ENCODE measurements at regions not wholly inside any gene's neighbourhood (a gene's known extent, or its start where the extent isn't known, plus 50 kb on each side); places are given as distances from the start of the nearest gene placed in this dataset.

GRCh38 chr5:142479854-142480519 lies 155.2 kb upstream of the SPRY4 start:
- DNase-seq (no peak), ATAC-seq (ENCODE audit: low read depth in 2 of 2) (no peak)
- H3K27ac Mint-ChIP-seq, result peak overlapping the region in 1 of 6 donors; percentile 8
- no peak overlapping the region for H3K4me3 Mint-ChIP-seq
- H3K9me3 Mint-ChIP-seq, result peaks cover 8 to 29% (median 23%) of the 10 kb centered on the region in 7 donors
- H3K27me3 Mint-ChIP-seq, result peaks cover 28 to 65% (median 44%) of the 10 kb centered on the region in 3 donors
- peaks cover 0 to 3% (median 2%) of the 10 kb centered on the region in 3 donors for H3K4me1 Mint-ChIP-seq
- H3K36me3 Mint-ChIP-seq, result peaks cover 13 to 20% of the 10 kb centered on the region in 2 donors

GRCh38 chr5:142479150-142479549 lies 154.3 kb upstream of the SPRY4 start:
- H3K9me3 Mint-ChIP-seq, result peaks cover 5 to 23% (median 17%) of the 10 kb centered on the region in 7 donors
- peaks cover 24 to 64% (median 45%) of the 10 kb centered on the region in 3 donors for H3K27me3 Mint-ChIP-seq
- peak overlapping the region in 2 of 6 donors; percentile 16 to 40 for H3K27ac Mint-ChIP-seq
- DNase-seq, result no peak
- H3K4me1 Mint-ChIP-seq, result peaks cover 3 to 8% (median 4%) of the 10 kb centered on the region in 3 donors
- H3K36me3 Mint-ChIP-seq, result peaks cover 13 to 14% of the 10 kb centered on the region in 2 donors
- no peak for ATAC-seq (ENCODE audit: low read depth in 2 of 2)
- no peak overlapping the region for H3K4me3 Mint-ChIP-seq

GRCh38 chr5:142478113-142478512 lies 153.3 kb upstream of the SPRY4 start:
- H3K27me3 Mint-ChIP-seq, result peaks cover 24 to 60% (median 43%) of the 10 kb centered on the region in 3 donors
- DNase-seq (no peak), ATAC-seq (ENCODE audit: low read depth in 2 of 2) (no peak)
- H3K4me1 Mint-ChIP-seq, result peaks cover 4 to 8% (median 5%) of the 10 kb centered on the region in 3 donors
- peaks cover 5 to 23% (median 17%) of the 10 kb centered on the region in 7 donors for H3K9me3 Mint-ChIP-seq
- H3K27ac Mint-ChIP-seq, result no peak overlapping the region
- no peak overlapping the region for H3K4me3 Mint-ChIP-seq
- peaks cover 13 to 14% of the 10 kb centered on the region in 2 donors for H3K36me3 Mint-ChIP-seq

- H3K4me3 Mint-ChIP-seq, result peak overlapping the region in 1 of 8 donors; percentile 8
- DNase-seq, result no peak
- H3K27me3 Mint-ChIP-seq, result peaks cover 23 to 42% (median 30%) of the 10 kb centered on the region in 3 donors
- ATAC-seq (ENCODE audit: low read depth in 2 of 2), result no peak
- H3K4me1 Mint-ChIP-seq, result peaks cover 7 to 10% (median 8%) of the 10 kb centered on the region in 3 donors
- H3K9me3 Mint-ChIP-seq, result peaks cover 5 to 22% (median 17%) of the 10 kb centered on the region in 7 donors
- H3K36me3 Mint-ChIP-seq, result peaks cover 13 to 14% of the 10 kb centered on the region in 2 donors
- peak overlapping the region in 2 of 6 donors; percentile 5 to 71 for H3K27ac Mint-ChIP-seq
Measured at GRCh38 chr5:142475102-142475513, 150.3 kb upstream of the SPRY4 start.

- H3K4me3 Mint-ChIP-seq, result no peak overlapping the region
- H3K4me1 Mint-ChIP-seq, result peaks cover 7 to 10% (median 8%) of the 10 kb centered on the region in 3 donors
- H3K9me3 Mint-ChIP-seq, result peaks cover 5 to 16% (median 12%) of the 10 kb centered on the region in 7 donors
- H3K36me3 Mint-ChIP-seq, result peaks cover 11 to 13% of the 10 kb centered on the region in 2 donors
- peaks cover 18 to 37% (median 25%) of the 10 kb centered on the region in 3 donors for H3K27me3 Mint-ChIP-seq
- H3K27ac Mint-ChIP-seq, result no peak overlapping the region
- no peak for DNase-seq
- no peak for ATAC-seq (ENCODE audit: low read depth in 2 of 2)
Measured at GRCh38 chr5:142474431-142475094, 149.7 kb upstream of the SPRY4 start.

GRCh38 chr5:142473038-142473437 lies 148.2 kb upstream of the SPRY4 start:
- Mint-ChIP-seq H3K9me3 (peaks cover 0 to 1% (median 0%) of the 10 kb centered on the region in 7 donors), H3K4me1 (peaks cover 7 to 10% (median 8%) of the 10 kb centered on the region in 3 donors), H3K4me3 (no peak overlapping the region), H3K36me3 (no peaks in the 10 kb centered on the region), H3K27me3 (peaks cover 4 to 22% (median 12%) of the 10 kb centered on the region in 3 donors), H3K27ac (no peak overlapping the region)
- ATAC-seq (ENCODE audit: low read depth in 2 of 2) (no peak), DNase-seq (no peak)

GRCh38 chr5:142472306-142472951 lies 147.6 kb upstream of the SPRY4 start:
- no peak overlapping the region for H3K27ac Mint-ChIP-seq

GRCh38 chr5:142466195-142466971 lies 141.6 kb upstream of the SPRY4 start:
- peaks cover 2 to 10% (median 3%) of the 10 kb centered on the region in 3 donors for H3K4me1 Mint-ChIP-seq
- H3K9me3 Mint-ChIP-seq, result no peaks in the 10 kb centered on the region
- H3K27me3 Mint-ChIP-seq, result peaks cover 12 to 33% (median 23%) of the 10 kb centered on the region in 3 donors
- H3K36me3 Mint-ChIP-seq, result no peaks in the 10 kb centered on the region
- DNase-seq (no peak), ATAC-seq (ENCODE audit: low read depth in 2 of 2) (no peak)
- H3K27ac Mint-ChIP-seq, result no peak overlapping the region
- H3K4me3 Mint-ChIP-seq, result no peak overlapping the region

More at GRCh38 chr5:142472306-142472951, 147.6 kb upstream of the SPRY4 start:
- ATAC-seq (ENCODE audit: low read depth in 2 of 2) (no peak), DNase-seq (no peak)
- Mint-ChIP-seq H3K4me3 (no peak overlapping the region), H3K9me3 (no peaks in the 10 kb centered on the region), H3K27me3 (peaks cover 0 to 18% (median 12%) of the 10 kb centered on the region in 3 donors), H3K4me1 (peaks cover 7 to 10% (median 8%) of the 10 kb centered on the region in 3 donors), H3K36me3 (no peaks in the 10 kb centered on the region)

GRCh38 chr5:142465476-142465875 lies 140.7 kb upstream of the SPRY4 start:
- Mint-ChIP-seq H3K4me1 (peaks cover 2 to 10% (median 3%) of the 10 kb centered on the region in 3 donors), H3K9me3 (no peaks in the 10 kb centered on the region), H3K36me3 (no peaks in the 10 kb centered on the region), H3K27me3 (peaks cover 16 to 39% (median 32%) of the 10 kb centered on the region in 3 donors), H3K27ac (no peak overlapping the region), H3K4me3 (no peak overlapping the region)
- no peak for DNase-seq
- no peak for ATAC-seq (ENCODE audit: low read depth in 2 of 2)

GRCh38 chr5:142463904-142464303 lies 139.1 kb upstream of the SPRY4 start:
- Mint-ChIP-seq H3K27me3 (peaks cover 16 to 43% (median 32%) of the 10 kb centered on the region in 3 donors), H3K9me3 (peaks cover 0 to 7% (median 1%) of the 10 kb centered on the region in 7 donors), H3K4me1 (peaks cover 0 to 10% (median 0%) of the 10 kb centered on the region in 3 donors), H3K36me3 (no peaks in the 10 kb centered on the region), H3K4me3 (no peak overlapping the region), H3K27ac (no peak overlapping the region)
- no peak for ATAC-seq (ENCODE audit: low read depth in 2 of 2)
- DNase-seq, result no peak

- H3K27ac Mint-ChIP-seq, result no peak overlapping the region
- H3K27me3 Mint-ChIP-seq, result peaks cover 12 to 31% (median 21%) of the 10 kb centered on the region in 3 donors
- ATAC-seq (ENCODE audit: low read depth in 2 of 2) (no peak), DNase-seq (no peak)
- H3K4me3 Mint-ChIP-seq, result peak overlapping the region in 1 of 8 donors; percentile 12
- no peaks in the 10 kb centered on the region for H3K36me3 Mint-ChIP-seq
- H3K4me1 Mint-ChIP-seq, result peaks cover 1 to 17% (median 6%) of the 10 kb centered on the region in 3 donors
- peaks cover 4 to 28% (median 20%) of the 10 kb centered on the region in 7 donors for H3K9me3 Mint-ChIP-seq
Measured at GRCh38 chr5:142461028-142461590, 136.3 kb upstream of the SPRY4 start.

GRCh38 chr5:142459209-142459608 lies 134.4 kb upstream of the SPRY4 start:
- H3K4me1 Mint-ChIP-seq, result peaks cover 9 to 14% (median 13%) of the 10 kb centered on the region in 3 donors
- H3K36me3 Mint-ChIP-seq, result peaks cover 0 to 9% of the 10 kb centered on the region in 2 donors
- ATAC-seq (ENCODE audit: low read depth in 2 of 2) (no peak), DNase-seq (no peak)
- peaks cover 11 to 25% (median 23%) of the 10 kb centered on the region in 3 donors for H3K27me3 Mint-ChIP-seq
- peaks cover 4 to 32% (median 26%) of the 10 kb centered on the region in 7 donors for H3K9me3 Mint-ChIP-seq
- no peak overlapping the region for H3K4me3 Mint-ChIP-seq
- no peak overlapping the region for H3K27ac Mint-ChIP-seq

Measured in naive B cell (primary cell).